HFF-Myc (cell line): ENCODE measurements at regions not wholly inside any gene's neighbourhood (a gene's known extent, or its start where the extent isn't known, plus 50 kb on each side); places are given as distances from the start of the nearest gene placed in this dataset.

Source experiments
- DNase-seq: peaks from one replicate; pipeline ENCODE4 v3.0.0-alpha.2; 2011; ENCODE audit warnings: low read depth; ENCODE audit errors: extremely low read depth
- H3K4me3 ChIP-seq: replicated peaks from 2 replicates; pipeline ENCODE4 v1.5.1; 2011; ENCODE audit warnings: low read depth, mild to moderate bottlenecking, control low read depth, low read length
- TF ChIP-seq, protein P1 (sequence below): IDR thresholded peaks from 2 replicates; pipeline ENCODE4 v1.5.1; 2012; ENCODE audit warnings: mild to moderate bottlenecking, low read depth, low read length, control low read depth; ENCODE audit errors: missing control alignments

DNA sequence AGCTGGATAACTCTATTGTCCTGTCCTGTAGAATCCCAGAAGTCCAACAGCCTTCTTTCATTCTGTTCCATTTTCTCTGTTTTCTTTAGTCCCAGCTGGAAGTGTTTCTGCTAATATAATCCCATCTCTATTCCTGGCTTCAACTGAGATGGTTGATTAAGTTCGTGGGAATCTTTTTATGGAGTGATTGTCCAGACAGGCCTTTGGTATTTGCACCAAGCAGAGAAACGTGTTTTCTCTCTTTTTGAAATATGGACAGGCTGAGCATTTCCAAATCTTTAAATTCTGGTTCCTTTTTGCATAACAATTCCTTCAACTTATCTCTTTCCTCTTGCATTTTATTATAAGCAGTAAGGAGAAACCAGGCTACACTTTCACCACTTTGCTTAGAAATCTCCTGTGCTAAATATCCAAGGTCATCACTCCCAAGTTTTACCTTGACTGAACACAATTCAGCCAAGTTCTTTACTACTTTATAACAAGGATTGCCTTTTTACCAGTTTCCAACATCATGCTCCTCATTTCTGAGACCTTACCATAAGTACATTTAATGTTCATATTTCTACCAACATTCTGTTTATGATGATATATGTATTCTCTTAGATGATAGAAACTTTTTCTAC is 108.8 kb downstream of the ZFP36L2 start:
- DNase-seq = no peak
- TF ChIP-seq, protein P1, sequence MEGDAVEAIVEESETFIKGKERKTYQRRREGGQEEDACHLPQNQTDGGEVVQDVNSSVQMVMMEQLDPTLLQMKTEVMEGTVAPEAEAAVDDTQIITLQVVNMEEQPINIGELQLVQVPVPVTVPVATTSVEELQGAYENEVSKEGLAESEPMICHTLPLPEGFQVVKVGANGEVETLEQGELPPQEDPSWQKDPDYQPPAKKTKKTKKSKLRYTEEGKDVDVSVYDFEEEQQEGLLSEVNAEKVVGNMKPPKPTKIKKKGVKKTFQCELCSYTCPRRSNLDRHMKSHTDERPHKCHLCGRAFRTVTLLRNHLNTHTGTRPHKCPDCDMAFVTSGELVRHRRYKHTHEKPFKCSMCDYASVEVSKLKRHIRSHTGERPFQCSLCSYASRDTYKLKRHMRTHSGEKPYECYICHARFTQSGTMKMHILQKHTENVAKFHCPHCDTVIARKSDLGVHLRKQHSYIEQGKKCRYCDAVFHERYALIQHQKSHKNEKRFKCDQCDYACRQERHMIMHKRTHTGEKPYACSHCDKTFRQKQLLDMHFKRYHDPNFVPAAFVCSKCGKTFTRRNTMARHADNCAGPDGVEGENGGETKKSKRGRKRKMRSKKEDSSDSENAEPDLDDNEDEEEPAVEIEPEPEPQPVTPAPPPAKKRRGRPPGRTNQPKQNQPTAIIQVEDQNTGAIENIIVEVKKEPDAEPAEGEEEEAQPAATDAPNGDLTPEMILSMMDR = no peak
- H3K4me3 ChIP-seq = no peak overlapping the region

DNA sequence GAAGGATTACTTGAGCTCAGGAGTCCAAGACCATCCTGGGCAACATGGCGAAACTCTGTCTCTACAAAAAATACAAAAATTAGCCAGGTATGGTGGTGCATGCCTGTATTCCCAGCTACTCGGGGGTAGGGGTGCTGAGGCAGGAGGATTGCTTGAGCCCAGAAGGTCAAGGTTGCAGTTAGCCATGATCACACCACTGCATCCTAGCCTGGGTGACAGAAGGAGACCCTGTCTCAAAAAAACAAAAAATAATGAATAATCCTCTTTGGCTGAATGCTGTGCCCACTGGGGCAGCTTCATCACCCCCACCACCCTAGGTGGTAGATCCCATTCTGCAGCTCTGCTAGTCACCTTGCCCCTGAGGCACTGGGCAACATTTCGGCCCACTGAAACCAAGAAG is 109.4 kb downstream of the ZFP36L2 start:
- no peak overlapping the region for H3K4me3 ChIP-seq
- no peak for DNase-seq
- TF ChIP-seq, protein P1 = no peak

DNA sequence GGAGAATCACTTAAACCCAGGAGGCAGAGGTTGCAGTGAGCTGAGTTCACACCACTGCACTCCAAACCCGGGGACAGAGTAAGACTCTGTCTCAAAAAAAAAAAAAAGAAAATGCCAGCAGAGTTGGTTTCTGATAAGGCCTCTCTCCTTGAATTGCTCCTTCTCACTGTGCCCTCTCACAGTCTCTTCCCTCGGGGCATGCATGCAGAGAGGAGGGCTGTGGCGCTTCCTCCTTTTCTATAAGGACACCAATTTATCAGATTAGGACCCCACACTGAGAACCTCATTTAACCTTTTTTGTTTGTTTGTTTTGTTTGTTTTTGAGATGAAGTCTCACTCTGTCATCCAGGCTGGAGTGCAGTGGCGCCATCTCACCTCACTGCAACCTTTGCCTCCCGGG is 110.5 kb downstream of the ZFP36L2 start:
- no peak for DNase-seq
- TF ChIP-seq, protein P1 = no peak
- H3K4me3 ChIP-seq = no peak overlapping the region

DNA sequence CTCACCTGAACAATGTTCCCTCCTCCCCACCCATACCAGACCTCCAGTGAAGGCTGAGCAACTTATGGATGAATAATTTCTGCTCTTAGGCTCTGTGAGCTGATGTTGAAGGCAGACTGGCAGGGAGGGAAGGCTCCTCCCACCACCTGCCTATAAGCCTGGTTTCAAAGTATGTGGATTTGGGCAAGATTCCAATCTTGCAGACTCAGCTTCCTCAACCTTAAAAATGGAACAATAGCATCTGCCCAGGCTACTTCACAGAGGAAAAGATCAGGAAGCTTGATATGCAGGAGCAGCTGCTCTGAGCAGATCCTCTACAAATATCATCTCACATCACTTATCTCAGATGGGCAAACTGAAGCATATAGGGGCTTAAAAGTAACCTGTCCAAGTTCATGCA is 112.2 kb downstream of the ZFP36L2 start:
- no peak for DNase-seq
- TF ChIP-seq, protein P1 = no peak
- H3K4me3 ChIP-seq = no peak overlapping the region

DNA sequence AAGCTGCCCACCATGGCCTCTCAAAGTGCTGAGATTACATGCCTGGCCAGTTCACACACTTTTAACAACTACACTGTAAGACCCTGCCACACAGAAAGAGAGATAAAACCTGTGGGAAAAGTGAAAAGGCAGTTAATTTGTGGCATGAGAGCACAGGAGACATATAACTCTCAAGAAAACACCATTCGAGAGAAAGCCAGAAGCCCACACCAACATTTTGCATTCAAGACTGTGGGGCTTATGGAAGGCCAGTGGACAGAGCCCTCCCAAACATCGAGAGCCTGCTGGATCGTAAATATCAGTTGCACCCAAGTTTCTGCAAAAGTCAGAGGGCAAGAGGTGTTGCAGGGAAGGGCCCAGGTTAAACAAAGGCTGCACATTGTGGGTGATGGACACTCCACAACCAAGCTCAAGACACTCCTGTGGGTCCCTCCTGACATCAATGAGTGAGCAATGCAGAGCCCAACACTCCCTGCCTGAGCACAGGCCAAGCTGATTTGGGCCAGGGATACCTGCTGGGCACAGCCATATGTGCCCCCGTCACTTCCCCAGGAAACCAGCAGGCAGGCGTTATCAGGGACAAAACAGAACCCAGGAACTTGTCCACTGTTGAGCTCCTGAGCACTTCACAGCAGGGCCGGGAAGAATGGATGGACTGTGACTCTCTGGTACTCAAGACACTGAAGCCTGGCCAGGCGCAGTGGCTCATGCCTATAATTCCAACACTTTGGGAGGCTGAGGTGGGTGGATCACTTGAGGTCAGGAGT is 114.4 kb downstream of the ZFP36L2 start:
- TF ChIP-seq, protein P1 = no peak
- H3K4me3 ChIP-seq = no peak overlapping the region
- no peak for DNase-seq

DNA sequence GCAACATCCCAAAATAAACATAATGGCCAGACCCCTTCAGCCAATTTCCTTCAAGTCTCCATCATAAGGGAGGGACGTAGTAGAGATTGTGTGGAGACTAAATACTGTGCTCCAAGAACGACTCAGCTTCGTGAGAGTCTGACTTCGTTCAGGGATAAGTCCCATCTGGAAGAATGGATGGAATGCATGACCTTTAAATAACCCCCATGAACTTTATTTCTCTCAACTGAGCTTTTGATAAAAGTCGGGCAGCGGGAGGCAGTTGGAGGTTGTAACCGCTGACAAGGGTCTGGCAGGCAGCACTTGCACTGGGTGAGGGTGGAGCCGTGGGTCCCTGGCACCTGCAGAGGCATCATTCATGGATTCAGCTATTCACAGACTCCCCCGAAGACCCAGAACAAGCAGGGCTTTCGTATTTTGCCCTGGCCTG is 115.9 kb downstream of the ZFP36L2 start:
- DNase-seq = no peak
- H3K4me3 ChIP-seq = no peak overlapping the region
- TF ChIP-seq, protein P1 = no peak
